CD4-positive, alpha-beta T cell treated with Interleukin-2 at 100 ng/mL for 4 hours (primary cell): ENCODE measurements at regions not wholly inside any gene's neighbourhood (a gene's known extent, or its start where the extent isn't known, plus 50 kb on each side); places are given as distances from the start of the nearest gene placed in this dataset.
A peak's percentile ranks its signal among the peaks of the same experiment; 100 is the strongest.
"Not testable (repeated sequence)": the region's sequence is repeated elsewhere in the genome, so short reads cannot be mapped to it uniquely, and the experiment has no call there.

Source experiments
- DNase-seq: peaks from one replicate; pipeline ENCODE4 v3.0.0-alpha.2; 2020; ENCODE audit warnings: low spot score

DNA sequence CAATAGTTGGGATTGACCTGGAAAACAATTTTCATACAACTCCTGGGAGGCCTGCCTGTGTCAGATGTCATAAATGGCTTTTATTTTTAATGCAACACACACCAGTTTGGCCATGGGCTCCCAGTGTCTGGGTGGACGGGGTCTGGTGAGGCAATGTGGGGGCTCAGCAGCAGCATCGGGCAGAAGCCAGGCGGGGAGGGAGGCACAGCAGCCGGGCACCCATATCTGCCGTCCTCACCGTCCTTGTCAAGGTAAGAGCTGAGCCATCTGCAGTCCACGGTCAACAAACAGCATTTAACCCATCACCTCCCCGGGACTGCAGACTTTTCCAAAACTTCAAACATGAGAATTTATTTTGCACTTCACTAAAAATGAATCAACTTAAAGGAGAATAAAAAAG lies 154.0 kb upstream of the ZNF469 start:
- not testable (repeated sequence) for DNase-seq

DNA sequence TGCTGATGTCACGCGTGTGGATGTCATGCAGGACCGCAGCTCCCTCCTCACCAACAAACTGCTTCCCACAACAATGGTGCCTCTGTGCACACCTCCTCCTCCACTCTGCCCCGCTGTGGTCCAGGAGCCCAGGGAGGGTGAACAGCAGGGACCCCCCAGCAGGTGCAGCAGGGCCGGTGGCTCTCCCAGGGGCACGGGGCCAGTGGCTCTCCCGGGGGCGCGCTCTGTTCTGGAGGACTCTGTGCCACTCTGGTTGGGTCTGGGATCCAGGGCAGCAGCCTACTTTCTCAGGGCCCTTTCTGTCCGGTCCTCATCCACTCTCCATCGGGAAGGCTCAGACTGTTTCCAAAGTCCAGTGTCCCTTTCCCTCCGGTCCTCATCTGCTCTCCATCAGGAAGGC lies 153.0 kb upstream of the ZNF469 start:
- DNase-seq, result not testable (repeated sequence)

DNA sequence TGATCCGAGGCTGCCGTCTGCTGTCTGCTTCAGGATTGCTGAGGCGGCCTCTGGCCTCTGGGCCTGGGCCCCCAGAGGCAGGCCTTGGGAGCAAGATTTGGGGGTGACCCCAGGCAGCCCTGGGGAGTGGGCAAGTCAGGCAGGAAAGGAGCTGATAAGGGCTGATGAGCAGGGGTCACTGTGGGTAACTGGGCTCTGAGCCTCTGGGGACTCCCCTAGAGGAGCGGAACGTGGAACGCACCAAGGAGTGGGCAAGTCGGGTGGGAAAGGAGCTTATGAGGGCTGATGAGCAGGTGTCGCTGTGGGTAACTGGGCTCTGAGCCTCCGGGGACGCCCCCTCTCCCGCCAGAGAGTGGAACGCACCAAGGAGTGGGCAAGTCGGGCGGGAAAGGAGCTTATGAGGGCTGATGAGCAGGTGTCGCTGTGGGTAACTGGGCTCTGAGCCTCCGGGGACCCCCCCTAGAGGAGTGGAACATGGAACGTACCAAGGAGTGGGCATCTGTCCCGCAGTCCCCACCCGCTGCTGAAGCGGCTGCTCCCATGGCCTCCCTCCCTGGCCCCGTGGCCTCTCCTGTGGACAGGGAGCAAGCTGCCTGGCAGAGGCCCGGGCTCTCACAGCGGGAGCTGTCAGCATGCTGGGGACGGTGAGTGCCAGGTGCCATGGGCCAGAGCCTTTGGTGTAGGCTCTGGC lies 152.3 kb upstream of the ZNF469 start:
- not testable (repeated sequence) for DNase-seq

DNA sequence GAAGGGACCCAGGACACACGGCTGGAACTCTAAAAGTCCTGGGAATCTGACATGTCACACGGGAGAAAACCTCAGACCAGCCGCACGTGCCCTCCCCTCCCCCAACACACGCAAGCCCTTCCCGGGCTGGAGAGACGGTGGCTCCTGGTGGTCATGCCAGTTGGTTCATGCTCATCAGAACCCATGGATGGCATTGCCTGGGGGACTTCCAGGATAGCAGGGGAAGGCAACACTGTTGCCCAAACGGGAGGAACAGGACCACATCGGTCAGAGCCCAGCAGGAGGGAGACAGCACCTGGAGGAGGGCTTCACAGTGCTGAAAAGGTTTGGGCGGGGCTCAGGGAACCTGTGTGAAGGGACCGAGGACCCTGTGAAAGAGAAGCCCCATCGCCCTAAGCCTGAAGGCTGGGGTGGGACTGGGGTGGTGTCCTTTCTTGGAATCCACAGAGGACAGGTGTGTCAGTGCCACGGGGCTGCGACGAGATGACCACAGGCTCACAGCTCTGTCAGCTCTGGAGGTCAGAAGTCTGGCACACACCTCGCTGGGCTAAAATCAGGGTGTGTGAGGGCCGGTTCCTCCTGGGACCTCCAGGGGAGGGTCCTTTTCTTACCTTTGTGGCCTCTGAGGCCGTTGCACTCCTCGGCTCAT lies 151.7 kb upstream of the ZNF469 start:
- not testable (repeated sequence) for DNase-seq

DNA sequence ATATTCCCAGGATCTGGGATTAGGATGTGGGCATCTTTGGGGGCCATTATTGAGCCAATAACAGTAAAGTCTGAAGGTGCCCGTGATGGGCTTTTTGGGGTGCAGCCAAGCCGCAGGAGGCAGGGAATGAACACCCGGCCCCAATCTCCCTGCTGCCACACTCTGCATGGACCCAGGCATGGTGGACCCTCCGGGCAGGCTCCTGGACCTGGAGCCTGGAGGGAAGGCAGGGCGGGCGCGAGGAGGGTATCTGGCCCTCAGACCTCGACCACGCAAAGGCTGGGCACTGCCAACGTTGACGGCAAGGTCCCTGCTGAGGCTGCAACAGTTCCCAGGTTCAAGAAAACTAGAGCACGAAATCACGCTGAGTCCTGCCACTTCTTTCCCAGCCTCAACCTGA lies 150.9 kb upstream of the ZNF469 start:
- DNase-seq, result not testable (repeated sequence)

DNA sequence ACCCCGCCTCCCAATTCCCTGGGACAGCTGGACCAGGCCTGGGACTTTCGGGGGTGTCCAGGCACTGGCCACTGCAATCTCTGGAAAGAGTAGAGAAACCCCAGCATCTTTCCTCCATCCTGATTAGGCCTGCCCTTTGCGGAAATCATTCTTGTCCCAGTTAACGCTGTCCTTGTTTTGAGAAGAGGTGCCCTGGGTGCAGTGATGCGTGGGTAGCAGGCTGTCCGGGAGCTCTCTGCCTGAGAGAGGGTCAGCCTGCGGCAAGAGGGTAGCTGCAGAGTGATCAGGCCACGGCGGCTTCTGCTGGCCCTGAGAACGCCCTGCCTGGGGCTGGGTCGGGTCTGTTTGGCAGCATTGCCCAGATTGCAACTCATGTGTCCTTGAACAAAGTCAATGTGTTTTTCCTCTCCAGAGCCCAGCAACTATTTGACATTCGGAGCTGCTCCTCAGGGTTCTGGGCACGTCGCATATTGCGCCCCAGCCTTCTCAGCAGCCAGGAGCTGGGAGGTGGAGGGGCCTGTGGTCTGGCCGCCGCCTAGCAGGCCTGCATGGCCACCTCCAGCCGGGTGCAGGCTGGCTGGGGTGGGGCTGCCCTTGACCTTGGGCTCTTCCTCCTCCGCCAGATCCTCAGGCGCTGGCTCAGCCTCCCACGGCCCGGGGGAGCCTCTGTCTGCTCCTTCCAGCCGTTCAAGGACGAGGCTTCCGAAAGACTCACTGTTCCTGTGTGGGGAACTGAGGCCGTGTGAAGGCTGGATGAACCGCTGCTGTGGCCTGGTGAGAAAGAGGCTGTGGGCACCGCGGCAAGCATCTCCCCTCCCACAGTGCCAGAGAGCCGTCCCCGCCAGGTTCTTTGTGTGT lies 150.1 kb upstream of the ZNF469 start:
- DNase-seq, result not testable (repeated sequence)

DNA sequence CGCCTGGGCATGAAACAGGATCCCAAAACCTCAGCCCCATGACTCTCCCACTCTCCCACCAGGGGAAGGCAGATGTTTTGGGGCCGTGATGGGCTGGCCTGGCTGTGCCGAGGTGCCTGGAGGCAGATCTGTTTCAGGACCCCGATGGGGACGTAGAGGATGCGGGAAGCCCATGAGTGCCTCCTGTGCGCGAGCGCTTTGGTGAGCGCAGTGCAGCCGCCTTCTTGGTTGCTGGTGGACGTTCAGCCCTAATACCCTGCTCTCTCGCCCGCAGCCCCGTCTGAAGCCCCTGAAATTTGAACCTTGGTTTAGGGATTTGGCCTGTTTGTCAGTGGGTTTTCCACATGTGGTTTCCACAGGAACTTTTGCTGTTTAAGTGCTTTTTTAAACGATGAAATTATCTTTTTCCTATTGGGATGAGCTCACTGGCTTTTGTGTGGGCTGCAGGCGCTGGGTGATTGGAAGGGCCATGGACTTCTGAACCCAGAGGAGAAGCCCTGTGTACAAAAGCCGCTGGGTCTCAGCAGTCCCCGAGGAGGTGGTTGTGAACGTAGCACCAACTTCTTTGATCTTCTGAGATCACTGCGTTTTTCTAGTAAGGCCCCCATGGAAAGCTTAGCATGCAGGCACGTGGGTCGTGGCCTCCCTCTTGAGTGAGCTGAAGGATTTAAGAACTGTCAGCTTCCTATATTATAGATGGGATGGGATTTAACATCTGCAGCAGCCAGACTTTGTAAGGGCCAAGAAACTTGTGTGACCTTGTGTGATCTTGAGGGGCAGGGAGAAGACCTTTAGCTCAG lies 148.9 kb upstream of the ZNF469 start:
- DNase-seq, result not testable (repeated sequence)

DNA sequence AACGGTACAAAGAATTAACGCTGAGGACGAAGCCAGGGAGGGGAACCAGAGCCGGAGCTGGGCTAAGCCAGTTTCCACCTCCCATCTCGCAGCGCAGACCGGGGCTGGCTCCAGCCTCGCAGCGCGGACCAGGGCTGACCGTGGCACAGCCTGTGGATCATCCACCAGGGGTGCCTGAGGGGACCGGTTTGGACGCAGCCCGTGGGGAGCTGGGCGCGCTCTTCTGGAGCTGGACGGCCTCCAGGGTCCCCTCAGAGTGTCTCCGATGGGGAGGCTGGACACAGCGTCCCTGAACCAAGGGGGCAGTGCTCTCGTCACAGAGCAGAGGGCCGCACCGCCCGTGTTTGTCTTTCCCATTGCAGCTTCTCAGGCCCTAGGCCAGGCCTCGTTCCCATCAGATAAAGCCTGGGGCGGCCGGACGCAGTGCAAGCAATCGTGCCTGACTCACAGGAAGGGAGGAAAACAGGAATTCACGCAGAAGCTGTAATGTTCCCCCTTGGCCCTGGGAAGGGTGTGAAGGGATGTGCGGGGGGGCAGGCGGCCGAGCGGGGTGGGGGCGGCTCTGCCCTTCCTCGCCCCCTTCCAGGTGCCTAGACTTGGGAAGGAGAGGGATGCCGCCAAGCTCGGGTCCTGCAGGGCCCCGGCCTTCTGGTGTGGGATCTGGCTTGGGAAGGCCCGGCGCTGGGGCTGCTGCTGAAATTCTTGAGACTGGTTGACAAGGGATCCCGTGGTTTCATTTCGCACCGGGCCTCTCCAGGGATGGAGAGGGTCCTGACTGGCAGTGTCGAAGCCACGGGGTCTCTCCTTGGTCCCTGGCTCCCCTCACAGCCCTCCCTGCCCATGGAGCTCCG lies 148.1 kb upstream of the ZNF469 start:
- DNase-seq, result not testable (repeated sequence)

DNA sequence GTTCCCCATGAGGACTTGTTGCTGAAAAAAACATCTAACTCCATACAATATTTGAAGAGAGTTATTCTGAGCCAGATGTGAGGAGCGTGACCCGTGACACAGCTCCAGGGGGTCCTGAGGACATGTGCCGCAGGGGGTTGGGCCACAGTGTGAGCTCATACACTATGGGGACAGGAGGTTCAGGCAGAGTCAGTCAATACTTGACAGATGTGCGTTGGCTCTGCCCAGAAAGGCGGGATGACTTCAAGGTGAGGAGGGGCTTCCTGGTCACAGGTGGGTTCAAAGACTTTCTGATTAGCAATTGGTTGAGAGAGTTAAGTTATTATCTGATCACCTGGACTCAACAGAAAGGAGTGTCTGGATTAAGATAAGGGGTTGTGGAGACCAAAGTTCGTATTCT lies 147.1 kb upstream of the ZNF469 start:
- DNase-seq, result not testable (repeated sequence)

DNA sequence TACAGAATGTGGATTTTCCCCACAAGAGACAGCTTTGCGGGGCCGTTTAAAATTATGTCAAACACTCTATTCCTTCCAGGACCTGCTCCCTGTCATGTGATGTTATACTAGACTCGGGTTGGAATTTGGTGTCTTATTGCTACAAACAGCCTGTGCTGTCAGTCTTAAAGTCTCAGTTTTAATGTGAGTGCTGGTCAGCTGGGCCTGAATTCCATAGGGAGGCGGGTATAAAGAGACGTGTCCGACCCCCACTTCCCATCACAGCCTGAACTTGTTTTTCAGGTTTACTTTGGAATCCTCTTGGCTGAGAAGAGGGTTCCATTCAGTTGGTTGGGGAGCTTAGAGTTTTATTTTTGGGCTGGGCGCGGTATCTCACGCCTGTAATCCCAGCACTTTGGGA lies 146.5 kb upstream of the ZNF469 start:
- DNase-seq, result not testable (repeated sequence)

DNA sequence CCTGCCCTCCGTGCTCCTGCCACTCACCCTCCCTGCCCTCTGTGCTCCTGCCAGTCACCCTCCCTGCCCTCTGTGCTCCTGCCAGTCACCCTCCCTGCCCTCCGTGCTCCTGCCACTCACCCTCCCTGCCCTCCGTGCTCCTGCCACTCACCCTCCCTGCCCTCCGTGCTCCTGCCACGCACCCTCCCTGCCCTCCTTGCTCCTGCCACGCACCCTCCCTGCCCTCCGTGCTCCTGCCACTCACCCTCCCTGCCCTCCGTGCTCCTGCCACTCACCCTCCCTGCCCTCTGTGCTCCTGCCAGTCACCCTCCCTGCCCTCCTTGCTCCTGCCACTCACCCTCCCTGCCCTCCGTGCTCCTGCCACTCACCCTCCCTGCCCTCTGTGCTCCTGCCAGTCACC lies 145.4 kb upstream of the ZNF469 start:
- DNase-seq, result not testable (repeated sequence)

DNA sequence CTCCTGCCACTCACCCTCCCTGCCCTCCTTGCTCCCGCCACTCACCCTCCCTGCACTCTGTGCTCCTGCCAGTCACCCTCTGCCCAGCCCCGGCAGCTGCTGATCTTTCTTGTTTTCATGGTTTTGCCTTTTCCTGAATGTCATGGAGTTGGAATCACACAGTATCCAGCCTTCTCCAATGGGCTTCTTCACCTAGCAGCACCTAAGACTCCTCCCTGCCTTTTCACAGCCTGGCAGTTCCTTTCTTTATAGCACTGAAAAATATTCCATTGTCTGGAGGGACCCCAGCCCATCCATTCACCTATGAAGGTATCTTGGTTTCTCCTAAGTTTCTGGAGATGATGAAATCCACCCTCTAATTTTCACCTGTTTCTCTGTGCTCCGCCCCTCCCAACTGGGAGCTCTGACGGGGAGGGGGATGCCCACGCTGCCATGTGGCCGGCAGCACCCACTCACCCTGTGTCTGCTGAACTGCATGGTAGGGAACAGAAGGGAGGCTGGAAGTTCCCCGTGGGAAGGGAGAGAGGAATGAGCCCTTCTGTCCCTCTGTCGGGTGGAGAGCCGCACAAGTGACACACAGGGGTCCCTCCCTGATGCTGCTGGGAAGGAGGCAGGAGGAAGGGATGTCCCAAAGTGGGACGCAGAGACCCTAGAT lies 144.9 kb upstream of the ZNF469 start:
- not testable (repeated sequence) for DNase-seq

DNA sequence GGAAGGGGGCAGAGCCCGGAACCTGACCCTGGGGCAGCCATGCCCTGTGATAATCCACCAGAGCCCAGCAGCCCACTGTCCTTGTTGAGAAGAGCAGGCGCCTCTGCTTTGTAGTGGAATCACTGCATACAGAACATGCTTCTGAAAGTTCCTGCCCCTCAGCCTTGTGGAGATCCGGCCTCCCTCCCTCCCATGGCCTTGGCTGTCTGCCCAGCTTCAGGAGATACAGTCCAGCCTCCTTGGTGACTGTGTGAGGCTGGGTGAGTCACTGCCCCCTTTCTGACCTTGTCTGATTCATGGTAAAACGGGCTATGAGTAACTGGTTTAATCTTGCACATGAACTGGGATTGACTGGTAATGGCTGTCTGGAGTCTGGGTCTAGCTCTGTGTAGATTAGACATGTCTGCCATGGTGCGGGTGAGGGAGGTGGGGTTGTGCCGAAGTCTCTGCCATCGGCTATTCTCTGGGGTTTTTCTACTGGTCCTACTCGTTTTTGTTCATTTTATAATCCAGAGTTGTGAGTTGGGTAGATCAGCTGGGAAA lies 144.0 kb upstream of the ZNF469 start:
- DNase-seq, result peak; percentile 7

DNA sequence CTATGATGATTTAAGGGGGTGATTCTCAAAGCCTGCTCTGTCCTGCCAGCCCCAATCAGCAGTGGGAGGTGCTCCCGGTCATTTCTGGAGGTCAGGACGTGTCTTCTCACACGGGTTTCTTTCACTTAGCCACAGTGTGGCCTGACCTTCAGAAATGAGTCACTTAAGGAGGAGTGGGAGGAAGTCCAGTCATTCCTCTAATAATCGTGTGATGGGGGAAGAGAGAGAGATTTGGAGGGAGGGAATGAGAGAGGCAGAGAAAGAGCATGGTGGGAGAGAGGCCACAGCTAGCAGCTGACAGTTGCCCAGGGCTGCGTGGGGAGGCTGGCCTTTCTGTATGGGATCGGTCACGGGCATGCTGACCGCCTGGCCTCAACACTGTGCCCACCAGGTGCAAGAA lies 142.6 kb upstream of the ZNF469 start:
- DNase-seq, result not testable (repeated sequence)

DNA sequence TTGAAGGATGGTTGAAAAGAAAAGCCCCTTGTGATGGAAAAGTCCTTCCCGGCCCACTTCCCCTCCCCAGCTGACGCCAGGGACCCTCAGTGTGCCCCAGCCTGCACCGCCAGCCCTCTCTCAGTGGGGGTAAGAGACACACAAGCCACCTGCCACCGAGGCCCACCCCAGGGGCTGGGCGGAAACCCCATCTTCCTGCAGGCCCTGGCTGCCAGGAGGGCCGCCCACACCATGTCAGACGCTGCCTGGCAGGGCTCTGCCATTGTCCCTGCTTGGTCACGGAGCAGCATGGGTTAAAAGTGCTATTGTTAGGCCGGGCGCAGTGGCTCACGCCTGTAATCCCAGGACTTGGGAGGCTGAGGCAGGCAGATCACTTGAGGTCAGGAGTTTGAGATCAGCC lies 142.0 kb upstream of the ZNF469 start:
- DNase-seq, result not testable (repeated sequence)

DNA sequence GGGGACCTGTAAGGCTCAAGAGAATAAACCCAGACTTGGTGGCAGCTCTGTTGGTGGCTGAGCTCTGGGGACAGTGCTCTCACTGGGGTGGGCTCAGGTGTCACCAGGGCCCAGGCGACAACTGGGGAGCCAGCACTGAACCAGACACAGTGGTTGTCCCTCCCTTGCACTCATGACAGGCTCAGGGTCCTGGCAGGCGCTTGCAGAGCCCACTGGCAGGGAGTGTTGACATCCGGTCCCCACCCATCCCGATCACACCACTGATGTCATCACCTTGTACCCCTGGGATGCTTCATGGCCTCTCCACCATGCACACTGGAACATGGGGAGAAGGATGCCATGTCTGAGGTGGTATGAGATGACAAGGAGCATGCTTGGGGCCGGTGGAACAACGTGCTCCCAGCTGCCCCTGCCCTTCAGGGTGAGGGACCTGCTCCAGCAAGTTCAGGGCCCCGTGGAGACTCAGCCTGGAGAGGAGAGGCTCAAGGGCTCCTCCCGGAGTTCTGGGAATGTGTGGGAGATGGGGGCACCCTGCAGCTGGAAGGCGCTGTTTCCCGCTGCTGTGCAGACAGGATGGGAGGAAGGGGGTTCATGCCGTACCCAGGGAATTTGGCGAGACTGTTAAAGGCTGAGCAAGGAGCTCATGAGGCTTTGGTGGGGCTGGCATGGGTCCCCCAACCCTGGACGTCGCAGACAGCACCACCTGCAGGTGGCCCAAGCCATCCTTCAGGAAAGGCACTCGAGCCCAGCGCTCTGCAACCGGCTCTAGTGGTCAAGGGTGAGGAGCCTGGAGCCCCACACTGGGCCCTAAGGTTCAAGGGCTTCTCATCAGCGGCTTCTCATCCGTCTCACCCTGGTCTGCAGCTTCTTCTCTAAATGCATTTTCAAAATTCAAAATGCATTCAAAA lies 141.1 kb upstream of the ZNF469 start:
- not testable (repeated sequence) for DNase-seq

DNA sequence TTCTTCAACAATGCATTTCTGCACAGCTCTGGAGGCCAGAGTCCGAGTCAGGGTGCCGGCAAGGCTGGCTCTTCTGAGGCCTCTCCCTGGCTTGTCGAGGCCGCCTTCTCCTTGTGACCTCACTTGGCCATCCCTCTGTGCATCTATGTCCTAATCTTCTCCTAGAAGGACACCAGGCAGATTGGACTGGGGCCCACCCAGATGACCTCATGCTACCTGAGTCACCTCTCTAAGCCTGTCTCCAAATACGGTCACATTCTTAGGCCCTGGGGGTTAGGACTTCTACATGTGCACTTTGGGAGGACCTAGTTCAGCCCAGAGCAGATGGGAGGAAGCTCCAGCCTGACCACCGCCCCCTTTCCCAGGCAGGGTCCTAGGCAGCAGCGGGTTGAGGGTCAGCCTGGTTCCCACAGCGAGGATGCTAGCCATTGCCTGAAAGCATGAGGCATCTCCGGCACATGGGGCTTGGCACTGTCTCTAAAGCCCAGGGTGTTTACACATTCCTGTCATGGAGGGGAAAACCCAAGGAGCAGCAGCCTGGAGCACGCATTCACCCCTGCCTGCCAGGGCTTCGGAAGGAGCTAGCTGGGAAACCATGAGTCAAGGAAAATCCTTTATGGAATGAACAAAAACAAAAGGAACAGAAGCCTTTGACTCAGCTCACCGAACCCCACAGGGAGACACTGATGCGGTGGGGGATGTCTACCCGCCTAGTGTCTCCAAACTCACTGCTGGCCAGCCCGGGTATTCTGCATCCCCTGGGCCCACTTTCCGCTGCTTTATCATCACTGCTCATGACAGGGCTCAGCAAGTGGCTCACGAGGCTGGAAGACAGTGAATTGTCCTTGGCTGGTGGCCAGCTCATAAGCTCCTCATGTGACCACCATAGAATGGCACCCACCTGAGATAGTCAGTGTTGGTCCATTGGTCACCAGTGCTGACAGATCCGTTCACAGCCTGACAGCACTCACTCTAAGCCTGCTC lies 140.2 kb upstream of the ZNF469 start:
- DNase-seq, result not testable (repeated sequence)

DNA sequence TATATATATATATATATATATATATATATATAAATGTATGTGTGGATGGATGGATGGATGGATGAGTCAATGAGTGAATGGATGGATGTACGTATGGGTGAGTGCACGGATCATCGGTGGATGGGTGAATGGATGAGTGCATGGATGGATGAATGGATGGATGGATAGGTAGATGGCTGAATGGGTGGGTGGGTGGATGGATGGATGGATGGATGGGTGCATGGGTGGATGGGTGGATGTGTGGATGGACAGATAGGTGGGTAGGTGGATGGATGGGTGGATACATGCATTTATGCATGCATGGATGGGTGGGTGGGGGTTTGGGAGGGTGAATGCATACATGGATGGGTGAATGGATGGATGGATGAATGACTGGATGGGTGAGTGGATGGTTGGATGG lies 138.8 kb upstream of the ZNF469 start:
- DNase-seq, result not testable (repeated sequence)
